ENCODE measurements at regions not wholly inside any gene's neighbourhood (a gene's known extent, or its start where the extent isn't known, plus 50 kb on each side); places are given as distances from the start of the nearest gene placed in this dataset.

DNA sequence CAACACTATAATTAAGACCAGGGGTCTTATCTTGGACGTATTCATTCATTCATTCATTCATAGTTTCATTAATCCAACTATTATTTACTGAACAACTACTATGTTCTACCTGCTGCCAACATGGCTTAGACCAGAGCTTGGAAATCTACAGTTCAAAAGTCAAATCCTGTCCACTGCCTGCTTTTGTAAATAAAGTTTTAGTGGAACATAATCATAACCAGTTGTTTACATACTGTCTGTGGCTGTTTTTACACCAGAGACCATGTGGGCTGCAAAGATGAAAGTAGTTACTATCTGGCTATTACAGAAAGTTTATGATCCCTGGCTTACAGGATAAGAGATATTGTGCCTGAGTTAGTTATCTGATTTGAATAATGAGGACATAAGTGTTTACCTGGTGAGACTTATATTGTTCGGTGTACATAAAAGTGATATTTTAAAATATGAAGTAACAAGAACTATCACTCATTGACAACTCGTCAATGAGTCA is 567.7 kb downstream of the TFAP2B start:
- TF ChIP-seq, protein P1, sequence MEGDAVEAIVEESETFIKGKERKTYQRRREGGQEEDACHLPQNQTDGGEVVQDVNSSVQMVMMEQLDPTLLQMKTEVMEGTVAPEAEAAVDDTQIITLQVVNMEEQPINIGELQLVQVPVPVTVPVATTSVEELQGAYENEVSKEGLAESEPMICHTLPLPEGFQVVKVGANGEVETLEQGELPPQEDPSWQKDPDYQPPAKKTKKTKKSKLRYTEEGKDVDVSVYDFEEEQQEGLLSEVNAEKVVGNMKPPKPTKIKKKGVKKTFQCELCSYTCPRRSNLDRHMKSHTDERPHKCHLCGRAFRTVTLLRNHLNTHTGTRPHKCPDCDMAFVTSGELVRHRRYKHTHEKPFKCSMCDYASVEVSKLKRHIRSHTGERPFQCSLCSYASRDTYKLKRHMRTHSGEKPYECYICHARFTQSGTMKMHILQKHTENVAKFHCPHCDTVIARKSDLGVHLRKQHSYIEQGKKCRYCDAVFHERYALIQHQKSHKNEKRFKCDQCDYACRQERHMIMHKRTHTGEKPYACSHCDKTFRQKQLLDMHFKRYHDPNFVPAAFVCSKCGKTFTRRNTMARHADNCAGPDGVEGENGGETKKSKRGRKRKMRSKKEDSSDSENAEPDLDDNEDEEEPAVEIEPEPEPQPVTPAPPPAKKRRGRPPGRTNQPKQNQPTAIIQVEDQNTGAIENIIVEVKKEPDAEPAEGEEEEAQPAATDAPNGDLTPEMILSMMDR (IDR thresholded peaks at IDR 0.05; ENCODE audit: insufficient read depth, low read depth, low read length) = no peak
- no peak for TF ChIP-seq EZH2 (IDR thresholded peaks at IDR 0.05; ENCODE audit: insufficient read depth, low read length)
